ENCODE measurements at regions not wholly inside any gene's neighbourhood (a gene's known extent, or its start where the extent isn't known, plus 50 kb on each side); places are given as distances from the start of the nearest gene placed in this dataset.
"Not testable (repeated sequence)": the region's sequence is repeated elsewhere in the genome, so short reads cannot be mapped to it uniquely, and the experiment has no call there.

DNA sequence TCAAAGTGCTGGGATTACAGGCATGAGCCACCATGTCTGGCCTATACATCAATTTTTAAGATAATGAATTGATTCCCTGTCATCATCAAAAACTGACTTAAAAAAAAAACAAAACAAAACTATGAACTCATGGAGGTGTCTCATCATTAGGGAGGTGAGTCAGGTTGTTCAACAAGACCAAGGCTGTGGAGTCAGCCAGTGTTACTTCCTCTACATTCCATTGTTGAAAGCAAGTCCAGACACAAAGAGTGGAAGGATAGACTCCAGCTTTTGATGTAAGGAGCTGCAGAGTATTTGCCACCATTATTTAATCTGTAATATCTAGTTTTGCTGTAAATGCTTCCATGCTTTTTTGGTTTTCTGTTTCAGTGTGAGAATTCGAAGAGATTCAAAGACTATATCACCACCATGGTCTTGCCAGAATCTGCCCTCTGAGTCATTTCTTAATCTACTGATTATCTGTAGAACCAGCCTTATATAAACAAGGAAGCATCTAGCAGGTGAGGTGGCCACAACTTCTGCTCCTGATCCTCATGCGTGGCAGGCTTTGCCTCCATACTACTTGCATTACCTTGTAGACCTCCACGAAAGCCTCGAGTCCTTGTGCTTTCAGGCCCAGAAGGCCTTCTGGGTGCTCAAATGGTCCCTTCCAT, 156.1 kb downstream of the FGF1 start:
- H3K4me3 ChIP-seq (ENCODE audit: low read length), result no peak overlapping the region
- DNase-seq (ENCODE audit: low read depth), result no peak
- TF ChIP-seq, protein P1, sequence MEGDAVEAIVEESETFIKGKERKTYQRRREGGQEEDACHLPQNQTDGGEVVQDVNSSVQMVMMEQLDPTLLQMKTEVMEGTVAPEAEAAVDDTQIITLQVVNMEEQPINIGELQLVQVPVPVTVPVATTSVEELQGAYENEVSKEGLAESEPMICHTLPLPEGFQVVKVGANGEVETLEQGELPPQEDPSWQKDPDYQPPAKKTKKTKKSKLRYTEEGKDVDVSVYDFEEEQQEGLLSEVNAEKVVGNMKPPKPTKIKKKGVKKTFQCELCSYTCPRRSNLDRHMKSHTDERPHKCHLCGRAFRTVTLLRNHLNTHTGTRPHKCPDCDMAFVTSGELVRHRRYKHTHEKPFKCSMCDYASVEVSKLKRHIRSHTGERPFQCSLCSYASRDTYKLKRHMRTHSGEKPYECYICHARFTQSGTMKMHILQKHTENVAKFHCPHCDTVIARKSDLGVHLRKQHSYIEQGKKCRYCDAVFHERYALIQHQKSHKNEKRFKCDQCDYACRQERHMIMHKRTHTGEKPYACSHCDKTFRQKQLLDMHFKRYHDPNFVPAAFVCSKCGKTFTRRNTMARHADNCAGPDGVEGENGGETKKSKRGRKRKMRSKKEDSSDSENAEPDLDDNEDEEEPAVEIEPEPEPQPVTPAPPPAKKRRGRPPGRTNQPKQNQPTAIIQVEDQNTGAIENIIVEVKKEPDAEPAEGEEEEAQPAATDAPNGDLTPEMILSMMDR (conservative IDR thresholded peaks at IDR 0.05; ENCODE audit: low read depth, low read length), result no peak

DNA sequence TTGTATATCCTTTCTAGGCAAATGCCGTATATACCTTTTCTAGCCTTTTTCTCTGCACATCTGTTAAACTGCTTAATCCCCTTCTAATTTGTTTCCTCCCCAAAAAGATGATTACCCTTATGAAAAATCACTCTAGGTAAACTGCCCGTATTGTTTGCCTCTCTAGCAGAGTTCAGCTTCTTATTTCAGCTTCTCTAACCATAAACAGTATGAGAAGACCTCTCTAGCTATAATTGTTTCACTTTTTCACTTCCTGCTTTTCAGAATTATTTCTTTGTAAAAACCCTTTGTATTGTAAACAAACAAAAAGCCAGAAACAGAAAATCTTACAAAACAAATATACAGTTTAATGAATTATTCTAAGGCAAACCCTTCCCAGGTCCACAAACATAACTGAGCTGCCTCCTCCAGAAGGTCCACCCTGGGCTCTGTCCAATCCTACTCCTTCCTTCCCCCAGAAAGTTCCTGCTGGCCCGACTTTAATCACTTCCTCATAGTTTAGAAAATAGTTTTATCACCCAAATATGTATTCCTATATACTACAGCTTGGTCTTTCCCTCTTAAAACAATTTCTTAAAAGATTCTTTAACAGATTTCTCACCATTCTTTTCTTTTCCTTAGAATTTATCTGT, 158.1 kb downstream of the FGF1 start:
- no peak overlapping the region for H3K4me3 ChIP-seq (ENCODE audit: low read length)
- DNase-seq (ENCODE audit: low read depth), result no peak
- TF ChIP-seq, protein P1 (conservative IDR thresholded peaks at IDR 0.05; ENCODE audit: low read depth, low read length), result no peak

- no peak overlapping the region for H3K4me3 ChIP-seq (ENCODE audit: low read length)
- TF ChIP-seq, protein P1 (conservative IDR thresholded peaks at IDR 0.05; ENCODE audit: low read depth, low read length), result no peak
- no peak for DNase-seq (ENCODE audit: low read depth)
Measured at GRCh38 chr5:142527234-142527633, 158.7 kb downstream of the FGF1 start.

DNA sequence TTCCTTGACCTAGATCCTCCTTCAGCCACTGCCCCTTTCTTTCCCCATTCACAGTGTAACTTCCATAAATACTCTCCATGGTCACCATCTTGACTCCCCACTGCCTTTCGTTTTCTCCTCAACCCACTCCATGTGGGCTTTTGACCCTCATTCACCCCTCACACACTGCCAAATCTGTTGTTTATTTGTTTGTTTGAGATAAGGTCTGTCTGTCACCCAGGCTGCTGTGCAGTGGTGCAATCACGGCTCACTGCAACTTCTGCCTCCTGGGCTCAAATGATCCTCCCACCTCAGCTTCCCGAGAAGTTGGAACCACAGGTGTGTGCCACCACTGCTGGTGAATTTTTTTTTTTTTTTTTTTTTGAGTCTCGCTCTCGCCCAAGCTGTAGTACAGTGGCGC, 162.9 kb downstream of the FGF1 start:
- H3K4me3 ChIP-seq (ENCODE audit: low read length), result no peak overlapping the region
- no peak for DNase-seq (ENCODE audit: low read depth)
- TF ChIP-seq, protein P1 (conservative IDR thresholded peaks at IDR 0.05; ENCODE audit: low read depth, low read length), result no peak

- no peak for DNase-seq (ENCODE audit: low read depth)
Measured at GRCh38 chr5:142521706-142522105, 164.2 kb downstream of the FGF1 start.

GRCh38 chr5:142520885-142521284, 165.0 kb downstream of the FGF1 start:
- TF ChIP-seq, protein P1 (conservative IDR thresholded peaks at IDR 0.05; ENCODE audit: low read depth, low read length), result no peak
- DNase-seq (ENCODE audit: low read depth), result no peak
- no peak overlapping the region for H3K4me3 ChIP-seq (ENCODE audit: low read length)

More at GRCh38 chr5:142521706-142522105, 164.2 kb downstream of the FGF1 start:
- TF ChIP-seq, protein P1 (conservative IDR thresholded peaks at IDR 0.05; ENCODE audit: low read depth, low read length), result no peak
- no peak overlapping the region for H3K4me3 ChIP-seq (ENCODE audit: low read length)

- DNase-seq (ENCODE audit: low read depth); H3K4me3 ChIP-seq (ENCODE audit: low read length): not testable (repeated sequence)
Measured at GRCh38 chr5:142519913-142520312, 166.0 kb downstream of the FGF1 start.

Measured in retinal pigment epithelial cell (primary cell).